Mesendoderm (in vitro differentiated cells): ENCODE measurements at regions not wholly inside any gene's neighbourhood (a gene's known extent, or its start where the extent isn't known, plus 50 kb on each side); places are given as distances from the start of the nearest gene placed in this dataset.

Experiments used
- DNase-seq: peaks from one replicate; pipeline ENCODE4 v3.0.0; 2013
- H2AK5ac ChIP-seq: 2 replicates; pipeline ENCODE4 v1.6.1; 2013; ENCODE audit warnings: low read length, inconsistent platforms
- H2BK120ac ChIP-seq: 2 replicates; pipeline ENCODE4 v1.6.1; 2013; ENCODE audit warnings: low read depth, mild to moderate bottlenecking, low read length, moderate library complexity, mixed read lengths
- H2BK15ac ChIP-seq: replicated peaks from 2 replicates; pipeline ENCODE4 v1.6.1; 2013; ENCODE audit warnings: low read depth, mild to moderate bottlenecking, moderate library complexity
- H2BK5ac ChIP-seq: 2 replicates; pipeline ENCODE4 v1.6.1; 2013; ENCODE audit warnings: low read length, inconsistent platforms
- H3K18ac ChIP-seq: 2 replicates; pipeline ENCODE4 v1.6.1; 2013; ENCODE audit warnings: mild to moderate bottlenecking, low read length, mixed read lengths
- H3K23ac ChIP-seq: one replicate; pipeline ENCODE4 v1.6.1; 2013; ENCODE audit warnings: low read length
- H3K27ac ChIP-seq: 2 replicates; pipeline ENCODE4 v1.5.1; 2013; ENCODE audit warnings: low read depth, mild to moderate bottlenecking, inconsistent platforms, low read length, moderate library complexity
- H3K27me3 ChIP-seq: 2 replicates; pipeline ENCODE4 v1.6.1; 2013; ENCODE audit warnings: low read length, control low read depth, mild to moderate bottlenecking, inconsistent platforms; ENCODE audit not compliant: insufficient read depth, poor library complexity
- H3K36me3 ChIP-seq: 2 replicates; pipeline ENCODE4 v1.6.1; 2013; ENCODE audit warnings: low read length, inconsistent platforms; ENCODE audit not compliant: control insufficient read depth, insufficient read depth
- H3K4ac ChIP-seq: one replicate; pipeline ENCODE4 v1.6.1; 2013; ENCODE audit warnings: low read depth, mild to moderate bottlenecking, low read length, moderate library complexity
- H3K4me1 ChIP-seq: 2 replicates; pipeline ENCODE4 v1.6.1; 2013; ENCODE audit warnings: low read depth, low read length, inconsistent platforms; ENCODE audit not compliant: control insufficient read depth
- H3K4me2 ChIP-seq: 2 replicates; pipeline ENCODE4 v1.6.1; 2013; ENCODE audit warnings: low read length
- H3K4me3 ChIP-seq: 2 replicates; pipeline ENCODE4 v1.5.1; 2013; ENCODE audit warnings: mild to moderate bottlenecking, low read length
- H3K56ac ChIP-seq: one replicate; pipeline ENCODE4 v1.6.1; 2013; ENCODE audit warnings: low read length
- H3K79me1 ChIP-seq: 2 replicates; pipeline ENCODE4 v1.6.1; 2013; ENCODE audit warnings: low read length, inconsistent platforms
- H3K79me2 ChIP-seq: 2 replicates; pipeline ENCODE4 v1.6.1; 2013; ENCODE audit warnings: mild to moderate bottlenecking, low read length; ENCODE audit not compliant: control insufficient read depth, insufficient read depth
- H3K9ac ChIP-seq: 2 replicates; pipeline ENCODE4 v1.6.1; 2013; ENCODE audit warnings: low read length, inconsistent platforms
- H4K5ac ChIP-seq: one replicate; pipeline ENCODE4 v1.6.1; 2013; ENCODE audit warnings: low read length
- H4K8ac ChIP-seq: one replicate; pipeline ENCODE4 v1.6.1; 2013; ENCODE audit warnings: low read depth, mild to moderate bottlenecking, control low read depth, low read length, moderate library complexity
- WGBS: extraction: QIAGEN DNeasy Blood & Tissue Kit; methylation state at CpG from one replicate; pipeline ENCODE4 v1.1.7; 2013; ENCODE audit warnings: low lambda C conversion rate, missing lambda C conversion rate; ENCODE audit not compliant: insufficient coverage; ENCODE audit errors: extremely low coverage; 5-methylcytosine and 5-hydroxymethylcytosine counted together

DNA sequence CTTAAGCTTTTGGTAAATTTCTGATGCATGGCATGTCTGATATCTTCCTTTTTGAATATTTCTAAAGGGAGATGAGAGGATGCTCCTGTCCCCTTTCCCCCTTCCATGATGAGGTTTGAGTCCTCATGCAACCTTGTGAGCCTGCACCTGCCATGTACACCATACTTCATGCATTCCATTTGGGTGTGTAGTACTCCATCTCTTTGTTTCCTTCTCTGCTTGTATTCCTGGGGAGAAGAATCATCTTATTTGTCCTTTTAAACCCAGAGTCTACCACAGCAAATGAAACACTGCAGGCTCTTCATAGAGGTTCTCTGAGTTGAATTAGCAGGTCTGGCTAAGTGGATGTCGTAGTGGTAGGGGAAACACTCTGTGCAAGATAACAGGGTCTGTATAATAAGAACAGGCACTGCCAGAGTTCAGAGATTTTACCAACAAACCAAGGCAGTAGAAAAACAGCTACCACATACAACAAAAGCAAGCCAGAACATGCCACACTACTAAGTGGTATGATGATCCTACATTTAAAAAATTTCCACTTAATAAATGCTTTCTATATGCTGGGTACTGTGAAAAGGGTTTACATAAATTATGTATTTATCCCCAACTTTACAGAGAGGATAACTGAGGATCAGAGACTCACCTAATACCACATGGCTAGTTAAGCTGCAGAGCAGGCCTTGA, 439.8 kb upstream of the GRIA1 start:
- Histone ChIP-seq H4K8ac (no peak overlapping the region), H3K79me1 (no peaks in the 10 kb centered on the region), H3K79me2 (no peaks in the 10 kb centered on the region), H3K4ac (no peak overlapping the region), H4K5ac (no peak overlapping the region), H2BK15ac (no peak overlapping the region), H3K9ac (no peak overlapping the region), H3K4me2 (no peak overlapping the region), H3K18ac (no peak overlapping the region), H2BK120ac (no peak overlapping the region), H3K56ac (no peak overlapping the region), H3K4me3 (no peak overlapping the region), H2AK5ac (no peak overlapping the region), H3K4me1 (no peaks in the 10 kb centered on the region), H3K23ac (no peak overlapping the region), H3K27me3 (no peaks in the 10 kb centered on the region), H2BK5ac (no peak overlapping the region), H3K27ac (no peak overlapping the region), H3K36me3 (no peaks in the 10 kb centered on the region)
- no CpG with 5 or more reads among the region's 1 CpG for WGBS
- DNase-seq, result no peak

GRCh38 chr5:153066281-153066680, 424.2 kb upstream of the GRIA1 start:
- no peak overlapping the region for H2BK5ac ChIP-seq
- no peak overlapping the region for H2BK15ac ChIP-seq
- no peak overlapping the region for H3K4me2 ChIP-seq
- H4K8ac ChIP-seq, result no peak overlapping the region
- no peak overlapping the region for H3K27ac ChIP-seq
- H3K4me1 ChIP-seq, result no peaks in the 10 kb centered on the region
- H3K18ac ChIP-seq, result no peak overlapping the region
- H2BK120ac ChIP-seq, result no peak overlapping the region
- DNase-seq, result no peak
- no peak overlapping the region for H2AK5ac ChIP-seq
- no peaks in the 10 kb centered on the region for H3K27me3 ChIP-seq
- no peaks in the 10 kb centered on the region for H3K79me2 ChIP-seq
- H3K79me1 ChIP-seq, result no peaks in the 10 kb centered on the region
- no peak overlapping the region for H3K23ac ChIP-seq
- H3K56ac ChIP-seq, result no peak overlapping the region
- H3K9ac ChIP-seq, result no peak overlapping the region
- H3K36me3 ChIP-seq, result no peaks in the 10 kb centered on the region
- H3K4me3 ChIP-seq, result no peak overlapping the region
- no peak overlapping the region for H4K5ac ChIP-seq
- no peak overlapping the region for H3K4ac ChIP-seq

DNA sequence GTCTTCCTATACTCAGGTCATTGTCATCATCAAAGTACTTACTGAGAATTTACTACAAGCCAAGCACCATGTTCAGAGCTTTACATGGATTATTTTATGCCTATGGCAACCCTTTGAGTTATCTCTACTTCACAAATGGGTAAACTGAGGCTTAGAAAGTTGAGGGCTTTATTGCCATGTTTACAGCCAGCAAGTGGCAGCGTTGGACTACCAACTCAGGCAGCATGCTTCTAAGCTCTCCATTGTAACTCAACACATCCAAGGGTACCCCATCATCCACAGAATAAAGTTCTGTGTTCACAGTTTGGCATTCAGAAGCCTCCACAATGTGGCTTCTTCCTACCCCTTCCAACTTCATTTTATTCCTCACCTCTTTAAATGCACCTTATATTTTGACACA, 422.6 kb upstream of the GRIA1 start:
- H3K56ac ChIP-seq, result no peak overlapping the region
- no peak overlapping the region for H3K27ac ChIP-seq
- H3K4me1 ChIP-seq, result no peaks in the 10 kb centered on the region
- H3K79me1 ChIP-seq, result no peaks in the 10 kb centered on the region
- H3K4me3 ChIP-seq, result no peak overlapping the region
- H3K4ac ChIP-seq, result no peak overlapping the region
- H2AK5ac ChIP-seq, result no peak overlapping the region
- no CpG with 5 or more reads among the region's 1 CpG for WGBS
- H2BK5ac ChIP-seq, result no peak overlapping the region
- H2BK120ac ChIP-seq, result no peak overlapping the region
- H3K79me2 ChIP-seq, result no peaks in the 10 kb centered on the region
- H3K4me2 ChIP-seq, result no peak overlapping the region
- H3K36me3 ChIP-seq, result no peaks in the 10 kb centered on the region
- no peak overlapping the region for H3K18ac ChIP-seq
- no peak overlapping the region for H2BK15ac ChIP-seq
- H3K23ac ChIP-seq, result no peak overlapping the region
- H3K27me3 ChIP-seq, result no peaks in the 10 kb centered on the region
- no peak overlapping the region for H3K9ac ChIP-seq
- no peak overlapping the region for H4K8ac ChIP-seq
- H4K5ac ChIP-seq, result no peak overlapping the region
- DNase-seq, result no peak

DNA sequence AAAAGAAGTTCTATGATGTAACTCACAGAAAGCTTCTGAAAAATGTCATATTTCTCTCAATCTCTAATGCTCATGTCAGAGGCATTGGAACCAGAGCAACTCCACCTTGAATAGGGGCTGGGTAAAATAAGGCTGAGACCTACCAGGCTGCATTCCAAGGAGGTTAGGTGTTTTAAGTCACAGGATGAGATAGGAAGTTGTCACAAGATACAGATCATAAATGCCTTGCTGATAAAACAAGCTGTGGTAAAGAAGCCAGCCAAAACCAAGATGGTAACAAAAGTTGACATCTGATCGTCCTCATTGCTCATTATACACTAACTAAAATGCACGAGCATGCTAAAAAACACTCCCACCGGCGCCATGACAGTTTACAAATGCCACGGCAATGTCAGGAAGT, 411.1 kb upstream of the GRIA1 start:
- Histone ChIP-seq H3K4me1 (no peaks in the 10 kb centered on the region), H2BK120ac (no peak overlapping the region), H3K18ac (no peak overlapping the region), H3K4ac (no peak overlapping the region), H2BK5ac (no peak overlapping the region), H4K5ac (no peak overlapping the region), H3K27me3 (no peaks in the 10 kb centered on the region), H3K27ac (no peak overlapping the region), H3K9ac (no peak overlapping the region), H4K8ac (no peak overlapping the region), H3K4me3 (no peak overlapping the region), H2BK15ac (no peak overlapping the region), H3K36me3 (no peaks in the 10 kb centered on the region), H3K79me1 (no peaks in the 10 kb centered on the region), H3K79me2 (no peaks in the 10 kb centered on the region), H3K23ac (no peak overlapping the region), H3K56ac (no peak overlapping the region), H2AK5ac (no peak overlapping the region), H3K4me2 (no peak overlapping the region)
- WGBS, result no CpG with 5 or more reads among the region's 5 CpGs
- DNase-seq, result peak; percentile 85

DNA sequence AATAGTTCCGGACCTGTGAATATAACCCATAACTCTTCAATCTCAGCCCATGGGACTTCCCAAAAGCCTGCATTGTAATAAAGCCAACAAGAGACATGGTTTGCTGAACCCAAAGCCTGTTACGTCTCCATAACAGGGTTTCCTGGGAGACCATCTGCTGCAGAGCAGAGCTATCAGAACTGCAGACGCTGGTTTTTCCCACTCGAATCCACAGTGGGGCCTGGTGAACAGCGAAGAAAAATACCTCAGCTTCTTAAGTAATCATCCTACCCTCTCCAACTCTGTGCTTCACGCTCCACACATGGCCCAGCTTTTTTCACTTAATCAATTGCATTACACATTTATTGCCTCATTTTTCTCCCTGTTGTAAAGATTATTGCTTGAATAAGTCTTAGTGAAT, 409.5 kb upstream of the GRIA1 start:
- Histone ChIP-seq H3K79me1 (no peaks in the 10 kb centered on the region), H3K9ac (no peak overlapping the region), H3K79me2 (no peaks in the 10 kb centered on the region), H4K8ac (no peak overlapping the region), H2BK15ac (no peak overlapping the region), H3K4me2 (no peak overlapping the region), H3K56ac (no peak overlapping the region), H3K4me1 (no peaks in the 10 kb centered on the region), H3K4ac (no peak overlapping the region), H3K23ac (no peak overlapping the region), H3K27me3 (no peaks in the 10 kb centered on the region), H3K4me3 (no peak overlapping the region), H2BK120ac (no peak overlapping the region), H2AK5ac (no peak overlapping the region), H2BK5ac (no peak overlapping the region), H3K18ac (no peak overlapping the region), H3K36me3 (no peaks in the 10 kb centered on the region), H4K5ac (no peak overlapping the region), H3K27ac (no peak overlapping the region)
- no CpG with 5 or more reads among the region's 6 CpGs for WGBS
- no peak for DNase-seq

DNA sequence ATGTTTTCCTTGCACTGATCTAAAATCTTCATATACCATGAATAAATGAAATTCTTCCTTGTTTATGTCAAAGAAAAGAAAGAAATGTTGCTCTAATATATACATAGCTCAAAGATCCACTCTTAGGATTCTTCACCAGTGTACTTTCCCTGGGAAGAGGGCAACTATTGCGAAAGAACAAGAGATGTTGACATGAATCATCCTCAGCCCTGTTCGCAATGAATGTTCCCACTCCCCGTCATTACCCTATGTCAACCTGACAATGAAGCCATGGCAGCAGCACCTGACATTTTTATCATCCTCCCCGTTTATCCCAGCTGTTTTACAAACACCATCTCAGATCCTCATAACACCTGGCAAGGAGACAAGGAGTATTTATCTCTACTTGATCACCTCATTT, 409.1 kb upstream of the GRIA1 start:
- H3K4me2 ChIP-seq, result no peak overlapping the region
- no peak for DNase-seq
- H2BK5ac ChIP-seq, result no peak overlapping the region
- no peak overlapping the region for H3K27ac ChIP-seq
- H3K56ac ChIP-seq, result no peak overlapping the region
- no peak overlapping the region for H3K4me3 ChIP-seq
- H3K4ac ChIP-seq, result no peak overlapping the region
- no peaks in the 10 kb centered on the region for H3K79me2 ChIP-seq
- H3K23ac ChIP-seq, result no peak overlapping the region
- H2BK15ac ChIP-seq, result no peak overlapping the region
- H3K36me3 ChIP-seq, result no peaks in the 10 kb centered on the region
- no peak overlapping the region for H3K18ac ChIP-seq
- no peaks in the 10 kb centered on the region for H3K4me1 ChIP-seq
- no peak overlapping the region for H3K9ac ChIP-seq
- no peak overlapping the region for H2BK120ac ChIP-seq
- H3K27me3 ChIP-seq, result no peaks in the 10 kb centered on the region
- no peak overlapping the region for H4K5ac ChIP-seq
- no peak overlapping the region for H4K8ac ChIP-seq
- no CpG with 5 or more reads among the region's 4 CpGs for WGBS
- H3K79me1 ChIP-seq, result no peaks in the 10 kb centered on the region
- H2AK5ac ChIP-seq, result no peak overlapping the region
